WI38 (cell line): ENCODE measurements at regions not wholly inside any gene's neighbourhood (a gene's known extent, or its start where the extent isn't known, plus 50 kb on each side); places are given as distances from the start of the nearest gene placed in this dataset.
"Not testable (repeated sequence)": the region's sequence is repeated elsewhere in the genome, so short reads cannot be mapped to it uniquely, and the experiment has no call there.

Experiments used
- H3K4me3 ChIP-seq: 2 replicates; pipeline ENCODE4 v1.5.1; 2011; ENCODE audit warnings: low read depth, mild to moderate bottlenecking, control low read depth, low read length
- TF ChIP-seq, protein P1 (sequence below): IDR thresholded peaks from 2 replicates; pipeline ENCODE4 v1.5.1; 2012; ENCODE audit warnings: low read depth, mild to moderate bottlenecking, control low read depth, low read length

DNA sequence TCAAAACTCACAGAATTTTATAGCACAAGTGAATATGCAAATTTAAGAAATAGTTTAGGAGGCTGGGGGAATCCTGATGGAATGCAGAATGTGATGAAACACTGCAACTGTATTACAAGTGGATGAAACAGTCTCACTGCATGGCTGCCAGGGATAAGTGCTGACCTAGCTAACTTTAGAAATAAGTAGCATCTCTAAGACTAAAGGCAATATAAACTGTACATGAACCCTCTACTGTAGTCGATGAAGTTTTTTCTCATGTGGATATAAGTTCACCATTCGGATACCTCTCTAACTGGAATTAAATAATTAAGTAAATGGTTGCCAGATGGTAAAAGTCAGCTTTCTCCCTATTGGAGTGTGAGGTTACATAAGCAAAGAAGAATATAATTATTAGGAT, 777.8 kb upstream of the RAB6C start:
- no peak overlapping the region for H3K4me3 ChIP-seq
- TF ChIP-seq, protein P1, sequence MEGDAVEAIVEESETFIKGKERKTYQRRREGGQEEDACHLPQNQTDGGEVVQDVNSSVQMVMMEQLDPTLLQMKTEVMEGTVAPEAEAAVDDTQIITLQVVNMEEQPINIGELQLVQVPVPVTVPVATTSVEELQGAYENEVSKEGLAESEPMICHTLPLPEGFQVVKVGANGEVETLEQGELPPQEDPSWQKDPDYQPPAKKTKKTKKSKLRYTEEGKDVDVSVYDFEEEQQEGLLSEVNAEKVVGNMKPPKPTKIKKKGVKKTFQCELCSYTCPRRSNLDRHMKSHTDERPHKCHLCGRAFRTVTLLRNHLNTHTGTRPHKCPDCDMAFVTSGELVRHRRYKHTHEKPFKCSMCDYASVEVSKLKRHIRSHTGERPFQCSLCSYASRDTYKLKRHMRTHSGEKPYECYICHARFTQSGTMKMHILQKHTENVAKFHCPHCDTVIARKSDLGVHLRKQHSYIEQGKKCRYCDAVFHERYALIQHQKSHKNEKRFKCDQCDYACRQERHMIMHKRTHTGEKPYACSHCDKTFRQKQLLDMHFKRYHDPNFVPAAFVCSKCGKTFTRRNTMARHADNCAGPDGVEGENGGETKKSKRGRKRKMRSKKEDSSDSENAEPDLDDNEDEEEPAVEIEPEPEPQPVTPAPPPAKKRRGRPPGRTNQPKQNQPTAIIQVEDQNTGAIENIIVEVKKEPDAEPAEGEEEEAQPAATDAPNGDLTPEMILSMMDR: no peak

DNA sequence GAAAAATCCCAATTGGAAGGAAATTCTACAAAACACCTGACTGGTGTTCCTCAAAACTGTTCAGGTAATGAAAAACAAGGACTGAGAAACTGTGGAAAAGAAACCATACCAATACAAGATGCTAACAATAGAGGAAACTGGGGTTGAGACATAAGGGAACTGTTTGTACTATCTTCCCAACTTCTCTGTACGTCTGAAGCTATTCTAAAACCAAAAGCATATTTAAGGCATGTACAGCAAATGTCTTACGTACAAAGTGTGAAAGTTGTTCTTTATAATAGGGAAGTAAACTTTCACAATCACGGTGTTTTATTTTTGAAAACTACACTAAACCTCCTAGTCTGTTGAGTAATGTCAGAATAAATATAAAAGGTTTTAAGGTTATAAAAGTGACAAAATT, 776.1 kb upstream of the RAB6C start:
- H3K4me3 ChIP-seq: no peak overlapping the region
- TF ChIP-seq, protein P1: no peak

DNA sequence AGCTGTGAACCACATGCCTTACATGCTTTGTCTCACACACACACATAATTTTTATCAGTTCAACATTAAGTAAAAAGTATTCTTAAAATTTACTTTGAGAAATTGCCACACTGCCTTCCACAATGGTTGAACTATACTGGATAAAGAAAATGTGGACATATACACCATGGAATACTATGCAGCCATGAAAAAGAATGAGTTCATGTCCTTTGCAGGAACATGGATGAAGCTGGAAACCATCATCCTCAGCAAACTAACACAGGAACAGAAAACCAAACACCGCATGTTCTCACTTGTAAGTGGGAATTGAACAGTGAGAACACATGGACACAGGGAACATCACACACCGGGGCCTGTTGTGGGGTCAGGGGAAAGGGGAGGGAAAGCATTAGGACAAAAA, 774.9 kb upstream of the RAB6C start:
- not testable (repeated sequence) for H3K4me3 ChIP-seq

DNA sequence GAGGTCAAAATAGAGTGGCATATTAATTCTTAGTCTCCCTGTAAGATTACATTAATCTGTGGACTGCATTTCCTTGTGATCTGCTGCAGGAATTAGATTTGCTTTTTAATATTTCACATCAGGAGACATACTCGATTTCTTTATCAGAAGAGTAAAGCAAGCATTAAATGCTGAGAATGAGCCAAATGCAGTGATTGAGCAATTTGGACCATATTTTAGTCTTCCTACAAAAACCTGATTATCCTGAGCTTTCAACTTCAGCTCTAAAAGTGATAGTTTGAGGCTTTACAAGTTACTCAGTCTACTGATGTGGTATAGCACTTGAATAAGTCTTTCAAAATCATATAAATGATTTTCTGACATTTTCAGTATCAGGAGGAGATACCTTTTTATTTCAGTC, 774.3 kb upstream of the RAB6C start:
- H3K4me3 ChIP-seq: no peak overlapping the region
- TF ChIP-seq, protein P1: no peak

DNA sequence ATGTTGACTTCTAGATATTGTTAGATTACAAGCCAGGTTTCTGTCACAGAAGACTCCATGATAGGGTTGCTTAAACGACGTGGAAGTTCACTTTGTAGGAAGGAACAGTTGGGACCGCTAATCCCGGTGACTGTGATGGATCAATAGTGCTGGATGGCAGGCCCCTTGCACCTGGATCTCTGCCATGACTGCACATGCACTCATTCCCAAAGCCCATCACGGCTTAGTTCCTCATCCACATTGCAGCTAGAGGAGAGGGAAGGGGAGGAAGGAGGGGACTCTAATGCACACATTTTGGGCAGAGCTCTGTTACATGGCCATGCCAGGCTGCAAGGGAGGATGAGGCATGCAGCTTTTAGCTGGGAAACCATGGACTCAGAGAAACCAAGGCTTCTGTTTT, 773.7 kb upstream of the RAB6C start:
- H3K4me3 ChIP-seq: no peak overlapping the region
- TF ChIP-seq, protein P1: no peak

DNA sequence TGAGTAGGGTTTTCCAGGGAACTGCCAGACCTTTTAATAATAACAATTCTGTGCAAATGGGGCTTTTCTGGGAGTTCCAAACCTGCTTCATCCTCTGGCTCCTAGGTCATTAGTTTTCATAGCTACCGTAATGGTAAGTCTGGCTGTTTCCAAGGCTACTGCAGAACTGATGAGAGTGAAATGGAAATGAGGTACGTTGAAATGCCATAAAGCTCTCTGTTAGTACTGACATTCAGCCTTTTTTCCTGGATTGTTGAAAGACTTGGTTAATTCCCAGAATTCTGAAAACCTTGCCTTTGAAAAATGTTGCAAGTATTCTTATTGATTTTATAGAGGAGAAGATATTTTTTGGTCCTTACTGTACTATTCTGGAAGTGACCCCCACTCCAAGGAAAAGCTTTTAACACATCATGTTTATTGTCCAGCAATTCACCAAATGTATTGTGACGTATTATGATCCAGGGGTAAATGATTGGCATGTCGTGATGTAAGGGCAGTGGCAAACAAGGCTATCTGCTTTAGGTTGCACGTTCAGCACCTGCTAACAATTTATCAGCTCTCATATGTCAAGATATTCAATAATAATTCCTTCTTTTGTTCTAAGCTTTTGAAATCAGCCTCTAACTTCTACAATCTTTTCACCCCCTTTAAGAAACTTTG, 767.0 kb upstream of the RAB6C start:
- no peak overlapping the region for H3K4me3 ChIP-seq
- TF ChIP-seq, protein P1: no peak

DNA sequence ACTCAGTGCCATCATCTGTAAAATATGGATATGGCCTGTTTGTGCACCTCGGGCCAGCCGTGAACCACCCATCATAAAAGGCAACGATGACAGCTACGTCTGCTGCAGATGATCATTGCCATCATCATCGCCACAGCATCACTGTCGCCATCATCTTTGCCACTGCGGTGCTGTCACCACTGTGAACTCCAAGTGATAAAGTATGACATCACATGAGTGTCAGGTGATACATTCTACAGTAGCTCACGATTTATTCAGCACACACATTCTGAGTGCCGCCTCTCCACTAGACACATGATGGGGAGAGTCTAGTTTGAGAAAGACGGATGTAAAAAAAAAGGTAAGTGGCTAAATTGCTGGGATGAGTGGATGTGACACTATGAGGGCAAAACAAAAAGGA, 755.4 kb upstream of the RAB6C start:
- no peak overlapping the region for H3K4me3 ChIP-seq
- TF ChIP-seq, protein P1: no peak

DNA sequence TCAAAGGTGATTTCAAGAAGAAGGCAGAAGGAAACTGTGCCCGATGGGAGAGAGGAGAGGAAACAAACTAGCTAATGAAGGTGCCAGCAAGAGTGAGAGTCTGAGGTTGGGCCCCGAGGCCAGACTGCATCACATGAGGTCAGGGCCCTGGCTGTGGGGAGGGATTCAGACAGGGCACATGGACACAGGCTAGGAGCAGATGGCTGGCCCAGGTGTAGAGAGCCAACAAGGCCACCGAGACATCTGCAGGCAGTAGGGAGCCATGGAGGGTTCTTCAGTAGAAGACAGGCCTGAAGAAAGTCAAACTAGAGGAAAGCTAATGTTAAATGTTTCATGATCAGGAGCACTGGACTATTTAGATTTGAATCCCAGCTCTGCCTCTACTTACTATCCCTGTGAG, 755.0 kb upstream of the RAB6C start:
- no peak overlapping the region for H3K4me3 ChIP-seq
- TF ChIP-seq, protein P1: no peak
